ENCODE measurements at regions not wholly inside any gene's neighbourhood (a gene's known extent, or its start where the extent isn't known, plus 50 kb on each side); places are given as distances from the start of the nearest gene placed in this dataset.

DNA sequence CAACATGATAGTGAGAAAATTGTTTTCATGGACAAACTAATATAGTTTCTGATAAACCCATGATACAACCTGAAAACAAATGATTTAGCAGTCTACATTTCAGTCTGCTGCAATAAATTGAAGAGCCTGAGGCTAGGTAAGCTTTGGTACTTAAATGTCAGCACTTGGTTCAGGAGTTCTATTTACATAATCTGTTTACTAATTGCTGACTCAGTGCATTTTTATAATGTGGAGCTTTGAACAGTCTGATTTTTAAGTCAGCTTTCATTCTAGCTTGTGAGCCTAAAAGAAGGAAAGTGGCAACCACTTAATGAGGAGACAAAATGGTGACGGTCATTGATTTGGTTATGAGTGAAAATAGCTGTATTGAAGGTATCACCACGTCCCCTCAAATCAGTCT lies 488.6 kb downstream of the CPS1 start:
- TF ChIP-seq, protein P1, sequence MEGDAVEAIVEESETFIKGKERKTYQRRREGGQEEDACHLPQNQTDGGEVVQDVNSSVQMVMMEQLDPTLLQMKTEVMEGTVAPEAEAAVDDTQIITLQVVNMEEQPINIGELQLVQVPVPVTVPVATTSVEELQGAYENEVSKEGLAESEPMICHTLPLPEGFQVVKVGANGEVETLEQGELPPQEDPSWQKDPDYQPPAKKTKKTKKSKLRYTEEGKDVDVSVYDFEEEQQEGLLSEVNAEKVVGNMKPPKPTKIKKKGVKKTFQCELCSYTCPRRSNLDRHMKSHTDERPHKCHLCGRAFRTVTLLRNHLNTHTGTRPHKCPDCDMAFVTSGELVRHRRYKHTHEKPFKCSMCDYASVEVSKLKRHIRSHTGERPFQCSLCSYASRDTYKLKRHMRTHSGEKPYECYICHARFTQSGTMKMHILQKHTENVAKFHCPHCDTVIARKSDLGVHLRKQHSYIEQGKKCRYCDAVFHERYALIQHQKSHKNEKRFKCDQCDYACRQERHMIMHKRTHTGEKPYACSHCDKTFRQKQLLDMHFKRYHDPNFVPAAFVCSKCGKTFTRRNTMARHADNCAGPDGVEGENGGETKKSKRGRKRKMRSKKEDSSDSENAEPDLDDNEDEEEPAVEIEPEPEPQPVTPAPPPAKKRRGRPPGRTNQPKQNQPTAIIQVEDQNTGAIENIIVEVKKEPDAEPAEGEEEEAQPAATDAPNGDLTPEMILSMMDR (conservative IDR thresholded peaks at IDR 0.05; ENCODE audit: low read depth in 2 of 2), result no peak
- TF ChIP-seq POLR2AphosphoS5 (IDR thresholded peaks at IDR 0.05; ENCODE audit: low read depth) (no peak), EZH2phosphoT487 (IDR thresholded peaks at IDR 0.05; ENCODE audit: unreplicated experiment) (no peak), EZH2 (IDR thresholded peaks at IDR 0.05; ENCODE audit: low read depth, unreplicated experiment) (no peak), NANOG (IDR thresholded peaks at IDR 0.05; ENCODE audit: borderline replicate concordance) (no peak)
- TF ChIP-seq, protein P2, sequence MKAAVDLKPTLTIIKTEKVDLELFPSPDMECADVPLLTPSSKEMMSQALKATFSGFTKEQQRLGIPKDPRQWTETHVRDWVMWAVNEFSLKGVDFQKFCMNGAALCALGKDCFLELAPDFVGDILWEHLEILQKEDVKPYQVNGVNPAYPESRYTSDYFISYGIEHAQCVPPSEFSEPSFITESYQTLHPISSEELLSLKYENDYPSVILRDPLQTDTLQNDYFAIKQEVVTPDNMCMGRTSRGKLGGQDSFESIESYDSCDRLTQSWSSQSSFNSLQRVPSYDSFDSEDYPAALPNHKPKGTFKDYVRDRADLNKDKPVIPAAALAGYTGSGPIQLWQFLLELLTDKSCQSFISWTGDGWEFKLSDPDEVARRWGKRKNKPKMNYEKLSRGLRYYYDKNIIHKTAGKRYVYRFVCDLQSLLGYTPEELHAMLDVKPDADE (IDR thresholded peaks at IDR 0.05), result no peak

Measured in GM23338 (cell line).